ENCODE measurements at regions not wholly inside any gene's neighbourhood (a gene's known extent, or its start where the extent isn't known, plus 50 kb on each side); places are given as distances from the start of the nearest gene placed in this dataset.

GRCh38 chr18:78673516-78674321 is 305.9 kb upstream of the SALL3 start:
- DNase-seq (ENCODE audit: low read depth): no peak
- H3K4me3 ChIP-seq (replicated peaks; ENCODE audit: low read depth, low read length): no peak overlapping the region
- TF ChIP-seq, protein P1, sequence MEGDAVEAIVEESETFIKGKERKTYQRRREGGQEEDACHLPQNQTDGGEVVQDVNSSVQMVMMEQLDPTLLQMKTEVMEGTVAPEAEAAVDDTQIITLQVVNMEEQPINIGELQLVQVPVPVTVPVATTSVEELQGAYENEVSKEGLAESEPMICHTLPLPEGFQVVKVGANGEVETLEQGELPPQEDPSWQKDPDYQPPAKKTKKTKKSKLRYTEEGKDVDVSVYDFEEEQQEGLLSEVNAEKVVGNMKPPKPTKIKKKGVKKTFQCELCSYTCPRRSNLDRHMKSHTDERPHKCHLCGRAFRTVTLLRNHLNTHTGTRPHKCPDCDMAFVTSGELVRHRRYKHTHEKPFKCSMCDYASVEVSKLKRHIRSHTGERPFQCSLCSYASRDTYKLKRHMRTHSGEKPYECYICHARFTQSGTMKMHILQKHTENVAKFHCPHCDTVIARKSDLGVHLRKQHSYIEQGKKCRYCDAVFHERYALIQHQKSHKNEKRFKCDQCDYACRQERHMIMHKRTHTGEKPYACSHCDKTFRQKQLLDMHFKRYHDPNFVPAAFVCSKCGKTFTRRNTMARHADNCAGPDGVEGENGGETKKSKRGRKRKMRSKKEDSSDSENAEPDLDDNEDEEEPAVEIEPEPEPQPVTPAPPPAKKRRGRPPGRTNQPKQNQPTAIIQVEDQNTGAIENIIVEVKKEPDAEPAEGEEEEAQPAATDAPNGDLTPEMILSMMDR (IDR thresholded peaks at IDR 0.05; ENCODE audit: low read length, missing control alignments): no peak

DNA sequence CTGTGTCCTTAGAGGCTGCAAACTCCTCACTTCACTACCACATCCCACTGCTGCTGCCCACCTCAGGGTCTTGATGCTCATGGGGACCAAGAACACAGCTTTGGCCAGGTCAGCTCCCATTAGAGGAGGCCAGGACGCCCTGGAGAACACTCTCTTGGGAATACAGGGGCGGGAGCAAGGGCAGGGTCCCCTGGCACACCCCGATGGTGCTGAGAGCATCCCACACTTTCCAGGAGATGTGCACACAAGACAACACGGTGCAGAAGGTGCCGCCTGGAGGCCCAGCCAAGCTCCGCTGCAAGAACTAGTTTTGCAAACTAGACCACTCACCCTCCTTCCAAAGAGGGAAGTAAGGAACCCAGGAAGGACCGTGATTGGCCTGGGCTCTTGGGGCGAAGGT is 304.4 kb upstream of the SALL3 start:
- DNase-seq (ENCODE audit: low read depth): no peak

DNA sequence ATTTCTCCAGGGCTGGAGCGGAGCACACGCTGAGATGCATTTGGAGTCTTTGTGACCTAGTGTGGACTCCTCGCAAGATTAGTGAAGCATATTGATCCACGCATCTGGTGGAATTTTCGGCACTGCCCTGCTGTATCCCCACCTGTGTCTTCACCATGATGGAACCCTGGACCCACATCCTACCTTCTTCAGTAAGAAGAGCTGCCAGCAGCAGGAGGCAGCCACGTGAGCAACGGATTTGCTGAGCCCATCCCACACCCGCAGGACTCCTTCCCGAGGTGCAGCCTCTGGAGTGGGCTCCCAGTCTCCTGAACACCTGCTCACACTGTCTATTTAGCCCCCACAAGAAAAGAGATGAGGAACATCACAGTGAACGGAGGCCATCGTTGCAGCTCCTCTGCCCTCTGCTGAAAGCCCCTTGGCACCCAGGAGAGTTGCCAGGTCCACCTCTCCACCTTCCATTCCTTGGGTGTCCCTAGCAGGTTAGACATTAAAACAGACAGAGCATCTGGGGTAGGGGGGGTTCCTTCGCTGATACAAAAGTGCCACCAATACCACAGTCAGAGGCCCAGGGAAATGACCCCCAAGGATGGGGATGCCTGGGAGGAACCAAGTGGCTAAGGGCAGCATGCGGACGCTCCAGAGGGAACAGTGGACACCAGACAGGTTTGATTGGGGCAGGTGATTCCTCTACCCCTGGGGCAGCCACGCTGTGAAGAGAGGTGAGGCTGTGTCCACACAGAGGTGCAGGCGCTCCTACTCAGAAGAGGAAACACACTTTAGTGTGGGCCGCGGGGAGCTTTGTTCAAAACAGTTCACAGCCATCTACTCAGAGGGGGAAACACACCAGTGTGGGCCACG is 302.8 kb upstream of the SALL3 start:
- H3K4me3 ChIP-seq (replicated peaks; ENCODE audit: low read depth, low read length): no peak overlapping the region
- DNase-seq (ENCODE audit: low read depth): no peak
- TF ChIP-seq, protein P1 (IDR thresholded peaks at IDR 0.05; ENCODE audit: low read length, missing control alignments): no peak

More for the DNA sequence above, 304.4 kb upstream of the SALL3 start:
- TF ChIP-seq, protein P1 (IDR thresholded peaks at IDR 0.05; ENCODE audit: low read length, missing control alignments): no peak
- no peak overlapping the region for H3K4me3 ChIP-seq (replicated peaks; ENCODE audit: low read depth, low read length)

DNA sequence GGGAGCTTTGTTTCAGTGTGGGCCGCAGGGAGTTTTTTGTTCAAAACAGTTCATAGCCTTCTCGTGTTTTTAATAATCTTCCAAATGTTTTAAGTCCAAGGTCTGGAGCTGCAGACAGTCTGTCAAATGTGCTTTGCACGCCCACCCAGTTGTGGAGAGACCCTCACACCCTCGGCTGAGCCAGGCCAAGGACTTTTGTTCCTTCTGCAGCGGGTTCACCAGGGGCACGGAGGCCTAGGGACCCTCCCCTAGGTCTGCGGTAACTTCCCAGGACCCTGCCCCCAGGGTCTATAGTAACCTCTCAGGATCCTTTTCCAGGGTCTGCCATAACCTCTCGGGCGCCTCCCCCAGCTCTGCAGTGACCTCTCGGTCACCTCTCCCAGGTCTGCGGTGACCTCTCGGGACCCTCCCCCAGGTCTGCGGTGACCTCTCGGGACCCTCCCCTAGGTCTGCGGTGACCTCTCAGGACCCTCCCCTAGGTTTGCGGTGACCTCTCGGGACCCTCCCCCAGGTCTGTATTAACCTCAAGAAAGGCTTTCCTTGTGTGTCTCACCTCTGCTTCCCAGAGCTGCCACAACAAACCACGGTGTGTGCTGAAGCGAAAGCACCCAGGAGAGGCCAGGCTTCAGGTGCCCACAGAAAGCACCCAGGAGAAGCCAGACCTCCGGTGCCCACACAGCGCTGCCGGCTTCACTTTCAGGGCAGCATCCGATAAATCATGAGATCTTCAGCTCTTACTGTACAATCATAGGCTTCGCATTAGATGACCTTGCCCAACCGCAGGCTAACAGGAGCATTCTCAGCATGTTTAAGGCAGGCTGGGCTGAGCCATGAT is 301.9 kb upstream of the SALL3 start:
- TF ChIP-seq, protein P1 (IDR thresholded peaks at IDR 0.05; ENCODE audit: low read length, missing control alignments): no peak
- no peak for DNase-seq (ENCODE audit: low read depth)
- no peak overlapping the region for H3K4me3 ChIP-seq (replicated peaks; ENCODE audit: low read depth, low read length)

- DNase-seq (ENCODE audit: low read depth): no peak
- no peak overlapping the region for H3K4me3 ChIP-seq (replicated peaks; ENCODE audit: low read depth, low read length)
- TF ChIP-seq, protein P1 (IDR thresholded peaks at IDR 0.05; ENCODE audit: low read length, missing control alignments): no peak
Observed at GRCh38 chr18:78678318-78678695, 301.3 kb upstream of the SALL3 start.

- H3K4me3 ChIP-seq (replicated peaks; ENCODE audit: low read depth, low read length): no peak overlapping the region
- TF ChIP-seq, protein P1 (IDR thresholded peaks at IDR 0.05; ENCODE audit: low read length, missing control alignments): no peak
- DNase-seq (ENCODE audit: low read depth): no peak
Observed at GRCh38 chr18:78679031-78679430, 300.6 kb upstream of the SALL3 start.

Data from fibroblast of pulmonary artery (primary cell).